Endodermal cell (in vitro differentiated cells): ENCODE measurements at regions not wholly inside any gene's neighbourhood (a gene's known extent, or its start where the extent isn't known, plus 50 kb on each side); places are given as distances from the start of the nearest gene placed in this dataset.

Experiments
- DNase-seq: peaks from one replicate; pipeline ENCODE4 v3.0.0-alpha.2; 2017
- H3K27ac ChIP-seq: 2 replicates; pipeline ENCODE4 v1.5.1; 2013; ENCODE audit warnings: mild to moderate bottlenecking, low read depth, low read length, moderate library complexity
- H3K27me3 ChIP-seq: 2 replicates; pipeline ENCODE4 v1.6.1; 2013; ENCODE audit warnings: mild to moderate bottlenecking, low read length, moderate library complexity; ENCODE audit not compliant: insufficient read depth, control insufficient read depth, poor library complexity, severe bottlenecking
- H3K36me3 ChIP-seq: 2 replicates; pipeline ENCODE4 v1.7.0; 2013; ENCODE audit warnings: mild to moderate bottlenecking, low read length, moderate library complexity; ENCODE audit not compliant: control insufficient read depth, insufficient read depth
- H3K4me1 ChIP-seq: one replicate; pipeline ENCODE4 v1.7.0; 2013; ENCODE audit warnings: low read length; ENCODE audit not compliant: control insufficient read depth, insufficient read depth
- H3K4me3 ChIP-seq: 2 replicates; pipeline ENCODE4 v1.5.1; 2013; ENCODE audit warnings: mild to moderate bottlenecking, low read length, moderate library complexity
- H3K9ac ChIP-seq: 2 replicates; pipeline ENCODE4 v1.6.1; 2013; ENCODE audit warnings: mild to moderate bottlenecking, low read length, moderate library complexity; ENCODE audit not compliant: poor library complexity, severe bottlenecking; ENCODE audit errors: extremely low read depth
- H3K9me3 ChIP-seq: 2 replicates; pipeline ENCODE4 v1.6.1; 2013; ENCODE audit warnings: mild to moderate bottlenecking, low read length, moderate library complexity; ENCODE audit not compliant: control insufficient read depth
- H3K27ac Mint-ChIP-seq: 2 replicates; pipeline ENCODE4 v1.8.0; 2020; ENCODE audit warnings: mixed read lengths
- H3K27me3 Mint-ChIP-seq: 2 replicates; pipeline ENCODE4 v1.8.0; 2021; ENCODE audit warnings: mild to moderate bottlenecking, mixed read lengths; ENCODE audit not compliant: insufficient read depth
- H3K36me3 Mint-ChIP-seq: 2 replicates; pipeline ENCODE4 v1.8.0; 2020; ENCODE audit warnings: low read depth, mixed read lengths
- H3K4me1 Mint-ChIP-seq: 2 replicates; pipeline ENCODE4 v1.8.0; 2020; ENCODE audit warnings: mixed read lengths
- H3K4me3 Mint-ChIP-seq: 2 replicates; pipeline ENCODE4 v1.8.0; 2020; ENCODE audit warnings: mild to moderate bottlenecking, moderate library complexity, mixed read lengths
- H3K9me3 Mint-ChIP-seq: 2 replicates; pipeline ENCODE4 v1.8.0; 2020; ENCODE audit warnings: mild to moderate bottlenecking, mixed read lengths
- CTCF ChIP-seq: fragments of 200-600 bp; sonication (generic); conservative IDR thresholded peaks from 2 replicates; pipeline ENCODE4 v1.5.0; 2021; ENCODE audit warnings: antibody characterized with exemption, mild to moderate bottlenecking
- WGBS, 2 experiments: methylation state at CpG; one replicate each; pipeline versions ENCODE4 v1.1.5 to v1.1.7; 2013; ENCODE audit warnings: missing lambda C conversion rate in 2 of 2, mixed read lengths in 1 of 2; ENCODE audit not compliant: insufficient coverage in 1 of 2, insufficient read length in 1 of 2; 5-methylcytosine and 5-hydroxymethylcytosine counted together

- TF ChIP-seq CTCF = no peak
- no peaks in the 10 kb centered on the region for H3K9me3 Mint-ChIP-seq
- H3K27me3 Mint-ChIP-seq = no peaks in the 10 kb centered on the region
- WGBS, 2 experiments = 85 to 100% methylated on average over 3 to 6 of the region's 6 CpGs
- no peak overlapping the region for H3K4me3 Mint-ChIP-seq
- no peaks in the 10 kb centered on the region for H3K9me3 ChIP-seq
- H3K36me3 ChIP-seq = no peaks in the 10 kb centered on the region
- peaks cover 26% of the 10 kb centered on the region for H3K4me1 Mint-ChIP-seq
- DNase-seq = no peak
- no peak overlapping the region for H3K27ac ChIP-seq
- H3K4me1 ChIP-seq = peaks cover 15% of the 10 kb centered on the region
- no peaks in the 10 kb centered on the region for H3K36me3 Mint-ChIP-seq
- no peaks in the 10 kb centered on the region for H3K27me3 ChIP-seq
- H3K27ac Mint-ChIP-seq = no peak overlapping the region
- H3K4me3 ChIP-seq = no peak overlapping the region
- no peak overlapping the region for H3K9ac ChIP-seq
Observed at GRCh38 chr4:181830404-181831035, 412.7 kb upstream of the TENM3 start.

GRCh38 chr4:181834071-181834470 is 409.1 kb upstream of the TENM3 start:
- Mint-ChIP-seq H3K36me3 (no peaks in the 10 kb centered on the region), H3K4me3 (no peak overlapping the region), H3K9me3 (no peaks in the 10 kb centered on the region), H3K27me3 (no peaks in the 10 kb centered on the region), H3K27ac (no peak overlapping the region), H3K4me1 (peaks cover 5% of the 10 kb centered on the region)
- no peak overlapping the region for H3K27ac ChIP-seq
- no peak overlapping the region for H3K9ac ChIP-seq
- no peak for TF ChIP-seq CTCF
- H3K4me1 ChIP-seq = peaks cover 3% of the 10 kb centered on the region
- no peaks in the 10 kb centered on the region for H3K9me3 ChIP-seq
- H3K36me3 ChIP-seq = no peaks in the 10 kb centered on the region
- H3K4me3 ChIP-seq = no peak overlapping the region
- no peak for DNase-seq
- H3K27me3 ChIP-seq = no peaks in the 10 kb centered on the region
- 92 to 100% methylated on average over 1 to 2 of the region's 2 CpGs for WGBS, 2 experiments

GRCh38 chr4:181835348-181835747 is 407.9 kb upstream of the TENM3 start:
- Histone ChIP-seq H3K4me1 (peaks cover 3% of the 10 kb centered on the region), H3K27ac (no peak overlapping the region), H3K9ac (no peak overlapping the region), H3K36me3 (no peaks in the 10 kb centered on the region), H3K27me3 (no peaks in the 10 kb centered on the region), H3K9me3 (peaks cover 6% of the 10 kb centered on the region), H3K4me3 (no peak overlapping the region)
- H3K27me3 Mint-ChIP-seq = no peaks in the 10 kb centered on the region
- no peak for TF ChIP-seq CTCF
- H3K4me3 Mint-ChIP-seq = no peak overlapping the region
- peaks cover 5% of the 10 kb centered on the region for H3K4me1 Mint-ChIP-seq
- no peak for DNase-seq
- H3K27ac Mint-ChIP-seq = no peak overlapping the region
- 96 to 100% methylated on average over 3 to 5 of the region's 5 CpGs for WGBS, 2 experiments
- no peaks in the 10 kb centered on the region for H3K36me3 Mint-ChIP-seq
- H3K9me3 Mint-ChIP-seq = peaks cover 1% of the 10 kb centered on the region
